Omental fat pad (tissue), 3 donors: ENCODE measurements at regions not wholly inside any gene's neighbourhood (a gene's known extent, or its start where the extent isn't known, plus 50 kb on each side); places are given as distances from the start of the nearest gene placed in this dataset.

Source experiments
- ATAC-seq: fragments of 150-250 bp; one replicate; pipeline ENCODE4 v1.9.1; 2016; ENCODE audit warnings: mild to moderate bottlenecking, moderate library complexity; ENCODE audit not compliant: low FRiP score
- DNase-seq: peaks from one replicate; pipeline ENCODE4 v3.0.0-alpha.2; 2019; ENCODE audit warnings: low spot score
- CTCF ChIP-seq, 3 donors: fragments of 450-650 bp; IDR thresholded peaks; one replicate each; pipeline ENCODE4 v1.5.1; 2016 to 2017; ENCODE audit warnings: antibody characterized with exemption in 3 of 3, mild to moderate bottlenecking in 3 of 3, moderate library complexity in 2 of 3

DNA sequence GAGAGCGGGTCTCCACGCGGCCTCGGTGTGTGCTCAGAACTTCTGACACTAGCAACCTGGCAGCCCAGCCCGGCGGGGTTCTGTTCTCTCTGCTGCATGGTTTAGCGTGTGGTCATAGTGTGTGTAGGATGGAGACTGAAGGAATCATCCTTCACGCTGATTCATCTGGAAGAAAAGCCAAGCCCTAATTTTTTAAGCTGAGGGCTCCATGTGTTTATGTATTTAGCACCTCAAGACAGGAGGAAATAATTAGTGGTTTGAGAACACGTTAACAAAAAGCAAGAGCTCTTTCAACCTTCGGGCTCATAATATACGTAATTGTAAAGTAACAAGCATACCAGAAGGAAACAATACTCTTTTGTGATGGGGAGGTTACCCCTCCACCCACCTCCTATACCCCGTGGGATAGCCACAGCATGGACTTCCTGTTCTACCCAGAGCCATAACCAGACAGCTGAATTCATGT is 504.6 kb upstream of the MKI67 start:
- DNase-seq, result no peak
- no peak for ATAC-seq
- TF ChIP-seq CTCF (IDR thresholded peaks at IDR 0.05), result no peak

DNA sequence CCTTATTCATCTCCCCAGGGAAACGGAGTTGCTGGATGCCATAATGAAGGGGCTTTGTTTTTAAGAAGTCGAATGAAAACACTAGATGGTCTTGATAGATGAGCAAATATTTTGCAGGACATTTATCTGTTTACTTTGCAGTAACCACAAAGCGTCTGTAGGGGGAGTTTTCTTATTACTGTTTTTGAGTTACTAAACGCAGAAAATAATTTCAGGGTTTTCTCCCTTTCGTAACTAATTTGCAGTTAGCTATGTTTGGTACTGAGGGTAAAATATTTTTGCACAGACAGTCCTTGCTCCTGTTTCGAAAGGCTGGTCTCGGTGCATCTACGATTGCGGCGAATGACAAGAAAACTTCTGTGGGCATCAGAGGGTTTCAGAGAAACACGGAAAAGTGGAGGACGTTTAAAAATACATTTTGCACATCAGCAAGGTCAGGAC is 505.6 kb upstream of the MKI67 start:
- no peak for ATAC-seq
- no peak for DNase-seq
- peak in 1 of 3 donors; percentile 29 for TF ChIP-seq CTCF (IDR thresholded peaks at IDR 0.05)

- no peak for DNase-seq
Measured at GRCh38 chr10:128632694-128633093, 506.5 kb upstream of the MKI67 start.

DNA sequence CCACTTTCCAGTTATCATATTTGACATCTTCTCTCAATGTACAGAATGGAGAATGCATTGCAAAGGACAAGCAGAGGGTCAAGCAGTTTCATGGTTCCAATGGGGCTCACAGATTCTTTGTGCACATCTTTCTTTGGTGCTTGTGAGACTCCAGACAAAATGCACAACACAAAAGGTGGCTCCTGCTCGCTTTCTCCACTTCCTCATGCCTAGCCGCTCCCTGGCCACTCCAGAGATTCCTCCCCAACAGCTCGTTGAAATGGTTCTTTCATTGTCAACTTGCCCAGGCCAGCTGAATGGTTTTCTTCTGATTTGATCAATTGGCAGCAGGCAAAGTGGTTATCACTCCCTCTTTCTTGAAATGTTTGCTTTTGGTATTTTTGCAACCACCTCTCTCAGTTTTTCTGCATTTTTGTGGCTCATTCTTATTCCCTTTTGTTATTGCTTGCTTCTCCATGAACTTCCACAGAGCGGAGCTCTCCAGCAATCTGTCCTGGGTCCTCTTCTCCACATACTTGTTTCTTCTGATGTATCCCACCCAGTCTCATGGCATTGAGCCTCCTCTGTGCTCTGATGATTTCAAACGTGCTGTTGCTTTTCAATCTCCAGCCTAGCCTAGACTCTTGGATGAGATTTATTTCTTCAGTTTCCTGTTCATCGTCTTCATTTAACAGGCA is 507.8 kb upstream of the MKI67 start:
- DNase-seq (no peak), ATAC-seq (no peak)
- no peak for TF ChIP-seq CTCF (IDR thresholded peaks at IDR 0.05)

More at GRCh38 chr10:128632694-128633093, 506.5 kb upstream of the MKI67 start:
- ATAC-seq, result no peak
- TF ChIP-seq CTCF (IDR thresholded peaks at IDR 0.05), result no peak

GRCh38 chr10:128642023-128642422 is 515.8 kb upstream of the MKI67 start:
- no peak for DNase-seq
- ATAC-seq, result no peak
- no peak for TF ChIP-seq CTCF (IDR thresholded peaks at IDR 0.05)

DNA sequence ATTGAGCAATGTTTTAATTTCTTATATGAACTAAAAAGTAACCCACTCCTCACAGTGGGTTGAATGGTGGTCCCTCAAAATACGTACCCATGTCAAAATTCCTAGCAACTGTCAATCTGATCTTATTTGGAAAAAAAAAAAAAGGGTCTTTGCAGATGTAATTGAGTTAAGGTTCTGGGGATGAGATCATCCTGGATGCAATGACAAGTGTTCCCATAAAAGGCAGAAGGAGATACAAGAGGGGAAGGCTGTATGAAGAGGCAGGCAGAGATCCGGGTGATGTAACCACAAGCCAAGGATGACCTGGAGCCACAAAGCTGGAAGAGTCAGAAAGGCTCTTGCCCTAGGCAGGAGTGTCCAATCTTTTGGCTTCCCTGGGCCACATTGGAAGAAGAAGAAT is 516.3 kb upstream of the MKI67 start:
- ATAC-seq (no peak), DNase-seq (no peak)
- no peak for TF ChIP-seq CTCF (IDR thresholded peaks at IDR 0.05)

- ATAC-seq (no peak), DNase-seq (no peak)
- no peak for TF ChIP-seq CTCF (IDR thresholded peaks at IDR 0.05)
Measured at GRCh38 chr10:128643658-128644057, 517.4 kb upstream of the MKI67 start.
